ENCODE measurements at regions not wholly inside any gene's neighbourhood (a gene's known extent, or its start where the extent isn't known, plus 50 kb on each side); places are given as distances from the start of the nearest gene placed in this dataset.

GRCh38 chr10:4262870-4263600 lies 478.0 kb upstream of the KLF6 start:
- Mint-ChIP-seq H3K9me3 (no peaks in the 10 kb centered on the region), H3K27ac (peak overlapping the region; percentile 70)

GRCh38 chr10:4262449-4262848 lies 477.4 kb upstream of the KLF6 start:
- H3K27me3 Mint-ChIP-seq (ENCODE audit: low read depth) = peaks cover 4% of the 10 kb centered on the region
- no peaks in the 10 kb centered on the region for H3K36me3 Mint-ChIP-seq (ENCODE audit: insufficient read depth in 2 of 2)
- H3K4me1 Mint-ChIP-seq (ENCODE audit: low read depth) = peaks cover 9% of the 10 kb centered on the region
- H3K27ac Mint-ChIP-seq = no peak overlapping the region
- no peaks in the 10 kb centered on the region for H3K9me3 Mint-ChIP-seq
- ATAC-seq (replicated peaks in 1 of 2) = no peak
- no peak overlapping the region for H3K4me3 Mint-ChIP-seq
- no peak for DNase-seq

More at GRCh38 chr10:4262870-4263600, 478.0 kb upstream of the KLF6 start:
- Mint-ChIP-seq H3K4me3 (no peak overlapping the region), H3K4me1 (ENCODE audit: low read depth) (peaks cover 9% of the 10 kb centered on the region), H3K27me3 (ENCODE audit: low read depth) (peaks cover 10% of the 10 kb centered on the region), H3K36me3 (ENCODE audit: insufficient read depth in 2 of 2) (no peaks in the 10 kb centered on the region)
- DNase-seq (no peak), ATAC-seq (replicated peaks in 1 of 2) (no peak)

DNA sequence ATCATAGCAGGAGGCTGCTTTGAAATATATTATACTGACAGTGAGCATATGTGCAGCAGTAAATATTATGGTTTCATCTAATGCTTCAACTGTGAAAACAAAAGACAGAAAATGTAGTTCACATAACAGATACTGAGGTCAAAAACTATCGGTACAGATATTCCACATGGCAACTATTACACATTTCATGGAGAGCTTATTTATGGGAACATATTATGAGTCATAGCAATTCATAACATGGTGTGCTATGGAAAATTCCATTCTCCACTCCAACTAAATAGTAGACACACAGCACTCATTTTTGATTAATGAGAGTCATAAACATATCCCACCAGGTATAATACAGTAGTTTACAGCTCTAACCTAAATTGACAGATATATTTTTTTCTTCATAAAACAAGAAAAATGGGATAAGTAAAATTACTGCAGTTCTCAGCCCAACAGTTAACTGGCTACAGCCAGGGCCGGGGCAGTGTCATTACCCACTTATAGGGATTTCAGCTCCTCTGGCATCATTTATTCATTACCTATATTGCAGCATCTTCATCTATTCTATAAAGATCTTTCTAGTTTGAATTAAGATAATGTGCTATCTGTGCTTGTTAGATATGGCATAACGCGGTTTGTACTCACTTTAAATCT lies 475.6 kb upstream of the KLF6 start:
- no peak for DNase-seq
- Mint-ChIP-seq H3K36me3 (ENCODE audit: insufficient read depth in 2 of 2) (no peaks in the 10 kb centered on the region), H3K4me1 (ENCODE audit: low read depth) (no peaks in the 10 kb centered on the region), H3K4me3 (no peak overlapping the region), H3K27me3 (ENCODE audit: low read depth) (no peaks in the 10 kb centered on the region), H3K9me3 (no peaks in the 10 kb centered on the region), H3K27ac (no peak overlapping the region)
- no peak for ATAC-seq (replicated peaks in 1 of 2)

DNA sequence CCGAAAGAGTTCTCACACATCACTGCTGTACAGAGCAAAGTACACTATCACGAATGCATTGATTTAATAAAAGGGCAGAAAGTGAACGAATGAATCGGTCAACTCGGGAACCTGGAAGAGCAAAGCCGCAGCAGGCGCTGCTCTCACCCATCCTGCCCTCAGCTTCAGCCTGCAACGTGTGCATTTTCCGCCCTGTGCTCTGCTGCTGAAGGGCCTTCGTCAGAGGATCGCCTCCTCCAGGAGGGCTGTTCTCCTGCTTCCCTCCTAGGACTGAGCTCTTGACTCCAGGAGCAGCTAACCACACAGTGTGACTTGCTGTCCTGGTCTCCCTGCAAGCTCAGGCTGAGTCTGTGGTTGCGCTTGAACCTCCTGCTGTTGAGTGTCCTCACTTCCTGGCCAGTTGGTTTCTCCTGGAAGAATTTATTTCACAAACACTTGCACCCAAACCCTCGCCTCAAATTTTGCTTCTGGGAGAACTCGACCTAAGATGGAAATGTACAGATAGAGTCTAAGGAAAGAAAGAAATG lies 473.0 kb upstream of the KLF6 start:
- ATAC-seq (replicated peaks in 1 of 2) (no peak), DNase-seq (no peak)
- H3K9me3 Mint-ChIP-seq = peaks cover 0 to 3% of the 10 kb centered on the region in 2 donors
- H3K27ac Mint-ChIP-seq = no peak overlapping the region
- H3K4me1 Mint-ChIP-seq (ENCODE audit: low read depth) = no peaks in the 10 kb centered on the region
- H3K27me3 Mint-ChIP-seq (ENCODE audit: low read depth) = no peaks in the 10 kb centered on the region
- H3K36me3 Mint-ChIP-seq (ENCODE audit: insufficient read depth in 2 of 2) = peaks cover 0 to 2% of the 10 kb centered on the region in 2 donors
- H3K4me3 Mint-ChIP-seq = no peak overlapping the region

DNA sequence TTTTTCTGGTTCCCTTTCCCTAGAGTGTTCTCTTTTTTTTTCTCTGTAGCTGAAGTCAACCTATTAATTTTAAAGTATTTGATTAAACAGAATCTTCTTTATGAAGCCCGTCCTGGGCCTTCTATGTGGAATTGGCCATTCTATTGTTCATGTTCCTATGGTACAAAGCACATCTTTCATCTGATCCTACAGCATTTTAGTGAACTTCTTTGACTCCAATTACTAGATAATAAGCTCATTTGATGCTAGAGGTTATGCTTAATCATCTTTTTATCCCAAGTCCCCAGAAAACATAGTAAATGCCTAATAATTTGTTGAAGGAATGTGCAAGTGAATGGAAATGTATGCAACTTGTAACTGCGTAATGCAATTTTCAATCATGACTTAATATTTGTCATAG lies 472.0 kb upstream of the KLF6 start:
- H3K4me3 Mint-ChIP-seq = no peak overlapping the region
- ATAC-seq (replicated peaks in 1 of 2) (no peak), DNase-seq (no peak)
- peaks cover 0 to 3% of the 10 kb centered on the region in 2 donors for H3K9me3 Mint-ChIP-seq
- H3K4me1 Mint-ChIP-seq (ENCODE audit: low read depth) = no peaks in the 10 kb centered on the region
- H3K36me3 Mint-ChIP-seq (ENCODE audit: insufficient read depth in 2 of 2) = peaks cover 0 to 2% of the 10 kb centered on the region in 2 donors
- H3K27ac Mint-ChIP-seq = no peak overlapping the region
- H3K27me3 Mint-ChIP-seq (ENCODE audit: low read depth) = no peaks in the 10 kb centered on the region

GRCh38 chr10:4255751-4256150 lies 470.7 kb upstream of the KLF6 start:
- peaks cover 0 to 2% of the 10 kb centered on the region in 2 donors for H3K36me3 Mint-ChIP-seq (ENCODE audit: insufficient read depth in 2 of 2)
- no peak overlapping the region for H3K27ac Mint-ChIP-seq
- H3K27me3 Mint-ChIP-seq (ENCODE audit: low read depth) = no peaks in the 10 kb centered on the region
- ATAC-seq (replicated peaks in 1 of 2) (no peak), DNase-seq (no peak)
- no peak overlapping the region for H3K4me3 Mint-ChIP-seq
- no peaks in the 10 kb centered on the region for H3K4me1 Mint-ChIP-seq (ENCODE audit: low read depth)
- peaks cover 0 to 3% of the 10 kb centered on the region in 2 donors for H3K9me3 Mint-ChIP-seq

- Mint-ChIP-seq H3K27ac (no peak overlapping the region), H3K27me3 (ENCODE audit: low read depth) (peaks cover 7% of the 10 kb centered on the region), H3K36me3 (ENCODE audit: insufficient read depth in 2 of 2) (peaks cover 1 to 2% of the 10 kb centered on the region in 2 donors), H3K4me3 (no peak overlapping the region), H3K4me1 (ENCODE audit: low read depth) (peaks cover 8% of the 10 kb centered on the region), H3K9me3 (peaks cover 3 to 4% of the 10 kb centered on the region in 2 donors)
- no peak for DNase-seq
- ATAC-seq (replicated peaks in 1 of 2) = no peak
Observed at GRCh38 chr10:4254101-4254994, 469.3 kb upstream of the KLF6 start.

- Mint-ChIP-seq H3K27ac (no peak overlapping the region), H3K27me3 (ENCODE audit: low read depth) (peaks cover 18% of the 10 kb centered on the region), H3K36me3 (ENCODE audit: insufficient read depth in 2 of 2) (peaks cover 1 to 2% of the 10 kb centered on the region in 2 donors), H3K9me3 (peaks cover 3 to 4% of the 10 kb centered on the region in 2 donors), H3K4me1 (ENCODE audit: low read depth) (peaks cover 16% of the 10 kb centered on the region), H3K4me3 (no peak overlapping the region)
- DNase-seq (no peak), ATAC-seq (replicated peaks in 1 of 2) (no peak)
Observed at GRCh38 chr10:4252701-4253100, 467.7 kb upstream of the KLF6 start.

DNA sequence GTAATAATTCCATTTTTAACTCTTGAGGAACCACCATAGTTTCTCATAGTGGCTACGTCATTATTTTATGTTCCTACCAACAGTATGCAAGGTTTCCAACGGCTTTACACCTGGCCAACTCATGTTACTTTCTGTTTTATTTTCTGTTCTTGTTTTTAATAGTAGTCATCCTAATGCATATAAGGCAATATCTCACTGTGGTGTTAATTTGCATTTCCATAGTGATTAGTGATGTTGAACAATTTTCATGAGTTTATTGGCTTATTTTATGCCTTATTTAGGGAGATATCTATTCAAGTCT lies 465.5 kb upstream of the KLF6 start:
- Mint-ChIP-seq H3K9me3 (peaks cover 3 to 6% of the 10 kb centered on the region in 2 donors), H3K27ac (no peak overlapping the region), H3K27me3 (ENCODE audit: low read depth) (peaks cover 22% of the 10 kb centered on the region), H3K4me1 (ENCODE audit: low read depth) (peaks cover 37% of the 10 kb centered on the region), H3K36me3 (ENCODE audit: insufficient read depth in 2 of 2) (peaks cover 2 to 3% of the 10 kb centered on the region in 2 donors), H3K4me3 (no peak overlapping the region)
- DNase-seq (no peak), ATAC-seq (replicated peaks in 1 of 2) (peak; percentile 33 to 36)

DNA sequence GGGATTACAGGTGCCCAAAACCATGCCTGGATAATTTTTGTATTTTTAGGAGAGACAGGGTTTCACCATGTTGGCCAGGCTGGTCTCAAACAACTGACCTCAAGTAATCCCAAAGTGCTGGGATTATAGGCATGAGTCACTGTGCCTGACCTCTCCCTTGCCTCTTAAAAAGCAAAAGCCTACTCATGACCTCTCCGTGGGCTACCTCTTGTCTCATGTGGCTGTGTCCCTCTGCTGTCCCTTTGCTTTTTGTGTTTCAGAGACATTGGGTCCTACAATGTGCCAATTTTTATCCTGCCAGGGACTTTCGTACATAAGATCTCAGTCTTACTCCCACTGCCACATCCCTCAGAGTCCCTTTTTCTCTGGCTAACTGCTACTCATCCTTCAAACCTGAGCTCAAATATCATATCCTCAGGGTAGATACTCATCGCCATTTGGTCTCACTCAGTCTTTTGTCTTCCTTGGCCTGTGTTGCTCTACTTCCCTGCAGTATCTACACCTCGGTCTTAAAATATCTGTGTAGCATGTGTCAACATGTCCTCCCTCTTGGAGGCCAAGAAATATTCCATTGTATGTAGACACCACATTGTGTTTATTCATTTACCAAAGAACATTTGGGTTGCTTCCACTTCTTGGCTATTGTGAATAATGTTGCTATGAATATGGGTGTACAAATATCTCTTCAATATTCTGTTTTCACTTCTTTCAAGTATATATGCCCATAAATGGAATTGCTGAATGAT lies 465.0 kb upstream of the KLF6 start:
- Mint-ChIP-seq H3K27ac (no peak overlapping the region), H3K27me3 (ENCODE audit: low read depth) (peaks cover 27% of the 10 kb centered on the region), H3K4me3 (no peak overlapping the region), H3K9me3 (peaks cover 0 to 9% of the 10 kb centered on the region in 2 donors), H3K4me1 (ENCODE audit: low read depth) (peaks cover 40% of the 10 kb centered on the region), H3K36me3 (ENCODE audit: insufficient read depth in 2 of 2) (peaks cover 0 to 3% of the 10 kb centered on the region in 2 donors)
- ATAC-seq (replicated peaks in 1 of 2) = peak in 1 of 2 donors; percentile 1
- DNase-seq = no peak

DNA sequence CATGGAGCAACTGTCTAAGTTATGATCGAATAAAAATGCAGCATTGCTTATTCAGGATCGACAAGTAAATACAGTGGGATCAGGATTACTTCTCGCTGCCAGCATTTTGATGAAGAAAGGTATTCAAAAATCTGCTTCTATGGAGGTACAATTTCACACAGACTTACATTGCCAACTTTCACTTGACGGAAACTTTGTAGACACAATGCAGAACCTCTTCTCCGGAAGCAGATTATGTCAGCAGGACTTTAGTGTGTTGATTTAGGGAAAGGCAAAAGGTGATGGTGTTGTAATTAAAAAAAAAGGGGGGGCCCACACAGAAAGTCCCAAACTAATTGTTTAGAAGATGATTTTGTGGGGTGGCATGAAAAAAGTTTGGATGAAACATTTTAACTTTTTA lies 462.4 kb upstream of the KLF6 start:
- peaks cover 0 to 3% of the 10 kb centered on the region in 2 donors for H3K36me3 Mint-ChIP-seq (ENCODE audit: insufficient read depth in 2 of 2)
- peaks cover 0 to 9% of the 10 kb centered on the region in 2 donors for H3K9me3 Mint-ChIP-seq
- peak overlapping the region; percentile 30 to 84 for H3K4me3 Mint-ChIP-seq
- H3K27me3 Mint-ChIP-seq (ENCODE audit: low read depth) = peaks cover 27% of the 10 kb centered on the region
- H3K4me1 Mint-ChIP-seq (ENCODE audit: low read depth) = peaks cover 62% of the 10 kb centered on the region
- ATAC-seq (replicated peaks in 1 of 2) = no peak
- peak overlapping the region; percentile 86 for H3K27ac Mint-ChIP-seq
- no peak for DNase-seq

DNA sequence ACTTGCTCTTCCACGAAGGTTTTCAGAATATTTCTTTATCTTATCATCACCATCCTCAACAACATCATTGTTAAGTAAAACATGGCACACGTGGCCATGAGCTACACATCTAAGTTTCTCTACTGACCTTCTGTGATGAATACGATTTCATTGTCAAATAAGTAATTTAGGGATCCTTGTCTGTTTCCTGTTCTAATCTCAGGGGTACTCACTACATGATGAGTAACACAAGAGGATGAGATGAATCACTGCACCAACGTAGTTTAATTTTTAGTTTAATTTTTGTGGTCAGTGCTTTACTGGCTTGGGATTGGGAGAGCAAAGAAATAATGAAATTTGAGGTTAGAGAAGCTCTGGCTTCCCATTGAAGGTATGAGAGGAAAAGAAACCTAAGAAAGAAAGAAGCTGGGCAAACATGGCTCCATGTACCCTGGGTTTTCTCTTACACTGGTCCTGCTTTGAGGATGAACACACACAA lies 461.9 kb upstream of the KLF6 start:
- peak overlapping the region; percentile 30 to 84 for H3K4me3 Mint-ChIP-seq
- H3K27me3 Mint-ChIP-seq (ENCODE audit: low read depth) = peaks cover 27% of the 10 kb centered on the region
- peaks cover 0 to 9% of the 10 kb centered on the region in 2 donors for H3K9me3 Mint-ChIP-seq
- peaks cover 0 to 3% of the 10 kb centered on the region in 2 donors for H3K36me3 Mint-ChIP-seq (ENCODE audit: insufficient read depth in 2 of 2)
- peaks cover 67% of the 10 kb centered on the region for H3K4me1 Mint-ChIP-seq (ENCODE audit: low read depth)
- DNase-seq (no peak), ATAC-seq (replicated peaks in 1 of 2) (peak; percentile 70 to 81)
- peak overlapping the region; percentile 86 for H3K27ac Mint-ChIP-seq
